Parathyroid adenoma (tissue), 2 donors: ENCODE measurements at regions not wholly inside any gene's neighbourhood (a gene's known extent, or its start where the extent isn't known, plus 50 kb on each side); places are given as distances from the start of the nearest gene placed in this dataset.

Experiments
- H2AFZ ChIP-seq: fragments of 300-600 bp; sonication (generic); one replicate; pipeline ENCODE4 v1.7.0; 2017; ENCODE audit warnings: antibody characterized with exemption, mild to moderate bottlenecking
- H3K27ac ChIP-seq: fragments of 300-600 bp; sonication (generic); one replicate; pipeline ENCODE4 v1.7.0; 2017
- H3K27me3 ChIP-seq: fragments of 300-600 bp; sonication (generic); one replicate; pipeline ENCODE4 v1.7.0; 2017; ENCODE audit warnings: low read length; ENCODE audit not compliant: control insufficient read depth, insufficient read depth
- H3K36me3 ChIP-seq: fragments of 300-600 bp; sonication (generic); one replicate; pipeline ENCODE4 v1.7.0; 2017; ENCODE audit warnings: low read length; ENCODE audit not compliant: control insufficient read depth, insufficient read depth
- H3K4me1 ChIP-seq: fragments of 300-600 bp; sonication (generic); one replicate; pipeline ENCODE4 v1.7.0; 2017; ENCODE audit warnings: control low read depth
- H3K4me2 ChIP-seq: fragments of 300-600 bp; sonication (generic); one replicate; pipeline ENCODE4 v1.7.0; 2017; ENCODE audit warnings: low read length
- H3K4me3 ChIP-seq: fragments of 300-600 bp; sonication (generic); one replicate; pipeline ENCODE4 v1.7.0; 2017; ENCODE audit warnings: low read depth, low read length
- H3K79me2 ChIP-seq: fragments of 300-600 bp; sonication (generic); one replicate; pipeline ENCODE4 v1.7.0; 2017; ENCODE audit warnings: control low read depth
- H3K9ac ChIP-seq: fragments of 300-600 bp; sonication (generic); one replicate; pipeline ENCODE4 v1.7.0; 2017; ENCODE audit warnings: mild to moderate bottlenecking
- H3K9me3 ChIP-seq: fragments of 300-600 bp; sonication (generic); one replicate; pipeline ENCODE4 v1.7.0; 2017; ENCODE audit warnings: low read length; ENCODE audit not compliant: control insufficient read depth
- TF ChIP-seq, protein P1 (sequence below): fragments of 300-600 bp; sonication (generic); IDR thresholded peaks from one replicate; pipeline ENCODE4 v1.7.0; 2017; ENCODE audit warnings: antibody characterized with exemption, mild to moderate bottlenecking
- donor health status: primary hyperparathyroidism.

DNA sequence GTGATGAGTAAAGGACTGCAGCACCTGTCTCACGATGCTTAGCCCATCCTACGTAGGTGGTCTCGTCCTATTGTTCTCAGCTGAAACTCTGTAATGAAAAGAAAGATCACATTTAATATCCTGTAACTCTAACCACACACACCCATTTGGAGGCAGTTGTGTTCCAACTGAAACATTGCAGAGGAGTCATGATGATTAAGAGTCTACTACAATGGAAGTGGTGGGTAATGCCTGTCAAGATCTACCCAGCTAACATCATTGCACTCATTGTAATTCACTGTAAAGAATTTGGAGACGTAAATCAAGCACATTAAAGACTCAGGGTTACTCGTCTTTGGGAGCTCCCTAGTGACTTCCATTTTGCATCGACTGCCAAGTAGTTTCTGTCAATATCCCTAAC, 106.0 kb upstream of the PTPN3 start:
- TF ChIP-seq, protein P1, sequence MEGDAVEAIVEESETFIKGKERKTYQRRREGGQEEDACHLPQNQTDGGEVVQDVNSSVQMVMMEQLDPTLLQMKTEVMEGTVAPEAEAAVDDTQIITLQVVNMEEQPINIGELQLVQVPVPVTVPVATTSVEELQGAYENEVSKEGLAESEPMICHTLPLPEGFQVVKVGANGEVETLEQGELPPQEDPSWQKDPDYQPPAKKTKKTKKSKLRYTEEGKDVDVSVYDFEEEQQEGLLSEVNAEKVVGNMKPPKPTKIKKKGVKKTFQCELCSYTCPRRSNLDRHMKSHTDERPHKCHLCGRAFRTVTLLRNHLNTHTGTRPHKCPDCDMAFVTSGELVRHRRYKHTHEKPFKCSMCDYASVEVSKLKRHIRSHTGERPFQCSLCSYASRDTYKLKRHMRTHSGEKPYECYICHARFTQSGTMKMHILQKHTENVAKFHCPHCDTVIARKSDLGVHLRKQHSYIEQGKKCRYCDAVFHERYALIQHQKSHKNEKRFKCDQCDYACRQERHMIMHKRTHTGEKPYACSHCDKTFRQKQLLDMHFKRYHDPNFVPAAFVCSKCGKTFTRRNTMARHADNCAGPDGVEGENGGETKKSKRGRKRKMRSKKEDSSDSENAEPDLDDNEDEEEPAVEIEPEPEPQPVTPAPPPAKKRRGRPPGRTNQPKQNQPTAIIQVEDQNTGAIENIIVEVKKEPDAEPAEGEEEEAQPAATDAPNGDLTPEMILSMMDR = no peak
- H3K4me3 ChIP-seq = no peak overlapping the region
- no peaks in the 10 kb centered on the region for H3K4me1 ChIP-seq
- no peak overlapping the region for H2AFZ ChIP-seq
- H3K36me3 ChIP-seq = no peaks in the 10 kb centered on the region
- H3K4me2 ChIP-seq = no peak overlapping the region
- H3K9me3 ChIP-seq = no peaks in the 10 kb centered on the region
- no peaks in the 10 kb centered on the region for H3K79me2 ChIP-seq
- no peak overlapping the region for H3K9ac ChIP-seq
- H3K27ac ChIP-seq = no peak overlapping the region
- H3K27me3 ChIP-seq = no peaks in the 10 kb centered on the region

DNA sequence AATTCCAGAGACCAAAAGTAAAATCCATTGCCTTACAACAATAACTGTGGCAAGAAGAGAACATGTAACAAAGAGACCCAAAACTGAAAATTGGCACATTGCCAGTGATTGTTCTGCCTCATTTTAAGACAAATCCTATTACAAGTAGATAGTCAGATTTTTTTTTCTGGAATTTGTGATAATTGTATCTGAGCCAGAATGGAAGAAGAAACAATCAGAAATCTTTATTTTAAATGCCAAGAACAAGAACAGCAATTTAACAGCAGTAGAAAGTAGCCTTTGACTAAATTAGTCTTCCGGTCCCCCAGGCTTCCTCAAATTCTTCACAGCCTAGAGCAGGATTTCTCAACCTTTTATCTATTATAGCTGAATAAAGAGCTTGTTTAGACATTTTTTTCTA, 106.7 kb upstream of the PTPN3 start:
- H2AFZ ChIP-seq = no peak overlapping the region
- no peaks in the 10 kb centered on the region for H3K79me2 ChIP-seq
- no peaks in the 10 kb centered on the region for H3K36me3 ChIP-seq
- no peak overlapping the region for H3K9ac ChIP-seq
- no peak overlapping the region for H3K27ac ChIP-seq
- no peak overlapping the region for H3K4me2 ChIP-seq
- no peak overlapping the region for H3K4me3 ChIP-seq
- TF ChIP-seq, protein P1 = no peak
- H3K27me3 ChIP-seq = no peaks in the 10 kb centered on the region
- no peaks in the 10 kb centered on the region for H3K4me1 ChIP-seq
- H3K9me3 ChIP-seq = no peaks in the 10 kb centered on the region

GRCh38 chr9:109609060-109609459, 111.0 kb upstream of the PTPN3 start:
- H3K27me3 ChIP-seq = no peaks in the 10 kb centered on the region
- no peak overlapping the region for H3K9ac ChIP-seq
- TF ChIP-seq, protein P1 = no peak
- no peak overlapping the region for H3K4me2 ChIP-seq
- no peak overlapping the region for H3K27ac ChIP-seq
- no peak overlapping the region for H3K4me3 ChIP-seq
- H3K9me3 ChIP-seq = no peaks in the 10 kb centered on the region
- H3K79me2 ChIP-seq = no peaks in the 10 kb centered on the region
- no peak overlapping the region for H2AFZ ChIP-seq
- no peaks in the 10 kb centered on the region for H3K4me1 ChIP-seq
- H3K36me3 ChIP-seq = no peaks in the 10 kb centered on the region

GRCh38 chr9:109616571-109617120, 118.5 kb upstream of the PTPN3 start:
- Histone ChIP-seq H3K9ac (no peak overlapping the region), H3K4me3 (no peak overlapping the region), H2AFZ (no peak overlapping the region), H3K4me2 (no peak overlapping the region), H3K36me3 (no peaks in the 10 kb centered on the region), H3K9me3 (no peaks in the 10 kb centered on the region), H3K27me3 (no peaks in the 10 kb centered on the region), H3K4me1 (no peaks in the 10 kb centered on the region), H3K79me2 (no peaks in the 10 kb centered on the region), H3K27ac (no peak overlapping the region)
- TF ChIP-seq, protein P1 = no peak

DNA sequence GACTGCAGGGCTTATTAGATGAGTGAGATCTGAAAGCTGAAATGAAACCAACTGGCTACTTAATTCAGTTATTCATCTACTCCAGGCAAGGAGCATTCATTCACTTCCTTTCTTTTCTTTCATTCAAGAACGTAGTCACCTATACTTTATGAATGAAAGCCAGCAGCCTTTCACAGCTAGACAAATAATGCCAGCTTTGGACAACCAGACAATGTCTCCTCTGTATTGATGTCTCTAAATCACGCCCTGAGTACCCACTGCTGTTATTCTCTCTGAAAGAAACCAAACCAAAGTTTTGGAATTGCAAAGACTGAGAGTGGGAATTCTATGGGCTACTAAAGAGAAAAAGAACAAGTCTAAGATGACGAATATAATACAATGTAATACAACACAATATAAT, 121.2 kb upstream of the PTPN3 start:
- no peaks in the 10 kb centered on the region for H3K9me3 ChIP-seq
- H2AFZ ChIP-seq = no peak overlapping the region
- H3K4me2 ChIP-seq = no peak overlapping the region
- no peaks in the 10 kb centered on the region for H3K27me3 ChIP-seq
- H3K4me1 ChIP-seq = no peaks in the 10 kb centered on the region
- H3K36me3 ChIP-seq = no peaks in the 10 kb centered on the region
- no peaks in the 10 kb centered on the region for H3K79me2 ChIP-seq
- H3K9ac ChIP-seq = no peak overlapping the region
- TF ChIP-seq, protein P1 = no peak
- H3K27ac ChIP-seq = no peak overlapping the region
- no peak overlapping the region for H3K4me3 ChIP-seq
